ENCODE measurements at regions not wholly inside any gene's neighbourhood (a gene's known extent, or its start where the extent isn't known, plus 50 kb on each side); places are given as distances from the start of the nearest gene placed in this dataset.
"Not testable (repeated sequence)": the region's sequence is repeated elsewhere in the genome, so short reads cannot be mapped to it uniquely, and the experiment has no call there.

- TF ChIP-seq CTCF (IDR thresholded peaks at IDR 0.05; ENCODE audit: borderline replicate concordance, extremely low read depth, low read length, poor library complexity, severe bottlenecking); EZH2 (IDR thresholded peaks at IDR 0.05; ENCODE audit: borderline replicate concordance, low read depth, low read length, severe bottlenecking): not testable (repeated sequence)
Measured at GRCh38 chr7:6970180-6970579, 144.1 kb upstream of the CCZ1B start.

Data from DND-41 (cell line).